K562 (cell line): ENCODE measurements at regions not wholly inside any gene's neighbourhood (a gene's known extent, or its start where the extent isn't known, plus 50 kb on each side); places are given as distances from the start of the nearest gene placed in this dataset.

Source experiments
- MAZ ChIP-seq, 2 experiments: fragments of 450-650 bp in 1 of 2; sonication (generic) in 1 of 2; formaldehyde crosslinking; IDR thresholded peaks in 1 of 2; conservative IDR thresholded peaks in 1 of 2; 2 replicates each; pipeline versions ENCODE4 v1.4.0 to v1.5.0; 2020; ENCODE audit warnings: mild to moderate bottlenecking in 1 of 2, missing genetic modification reagents in 1 of 2
- MCM5 ChIP-seq: fragments of 450-650 bp; IDR thresholded peaks from 2 replicates; pipeline ENCODE4 v1.6.1; 2016; ENCODE audit warnings: low read depth
- PRPF4 ChIP-seq: fragments of 200-400 bp; formaldehyde crosslinking; IDR thresholded peaks from one replicate; pipeline ENCODE4 v1.6.1; 2017; ENCODE audit warnings: low read length, low read depth, mild to moderate bottlenecking; ENCODE audit not compliant: insufficient read depth, poor library complexity, severe bottlenecking
- PURB ChIP-seq: sonication (generic); formaldehyde crosslinking; IDR thresholded peaks from 2 replicates; pipeline ENCODE4 v1.9.0; 2021; ENCODE audit warnings: low read depth, mild to moderate bottlenecking, missing genetic modification reagents
- PYGO2 ChIP-seq: fragments of 450-650 bp; IDR thresholded peaks from 2 replicates; pipeline ENCODE4 v1.6.1; 2016; ENCODE audit warnings: mild to moderate bottlenecking, missing genetic modification characterization, moderate library complexity, missing compliant biosample characterization
- SMAD1 ChIP-seq: fragments of 150-350 bp; IDR thresholded peaks from 2 replicates; pipeline ENCODE4 v1.6.1; 2014; ENCODE audit warnings: low read length, low read depth; ENCODE audit not compliant: partially characterized antibody
- U2AF2 ChIP-seq: fragments of 200-400 bp; formaldehyde crosslinking; optimal IDR thresholded peaks from 2 replicates; pipeline ENCODE3; 2017; ENCODE audit warnings: low read depth, mild to moderate bottlenecking, low read length
- ZKSCAN3 ChIP-seq: fragments of 250-450 bp; sonication (Bioruptor Pico); IDR thresholded peaks from 2 replicates; pipeline ENCODE4 v1.4.0; 2020
- TF ChIP-seq, protein P1 (sequence below): sonication (generic); formaldehyde crosslinking; IDR thresholded peaks from 2 replicates; pipeline ENCODE4 v1.8.0; 2023; ENCODE audit warnings: mild to moderate bottlenecking, missing genetic modification reagents
- TF ChIP-seq, protein P2 (sequence below): sonication (generic); formaldehyde crosslinking; IDR thresholded peaks from 2 replicates; pipeline ENCODE4 v1.8.1; 2022; ENCODE audit warnings: missing genetic modification reagents
- TF ChIP-seq, protein P3 (sequence below): fragments of 250-450 bp; sonication (Bioruptor Pico); IDR thresholded peaks from 2 replicates; pipeline ENCODE4 v1.5.0; 2021
- TF ChIP-seq, protein P4 (sequence below): fragments of 150-350 bp; IDR thresholded peaks from 2 replicates; pipeline ENCODE4 v1.6.1; 2014; ENCODE audit warnings: low read depth, mild to moderate bottlenecking, low read length, borderline replicate concordance
- TF ChIP-seq, protein P5 (sequence below): IDR thresholded peaks from 2 replicates; pipeline ENCODE4 v1.6.1; 2011; ENCODE audit not compliant: insufficient read length; ENCODE audit errors: extremely low read depth
- TF ChIP-seq, protein P6 (sequence below): IDR thresholded peaks from 2 replicates; pipeline ENCODE4 v1.6.1; 2014; ENCODE audit warnings: antibody characterized with exemption

DNA sequence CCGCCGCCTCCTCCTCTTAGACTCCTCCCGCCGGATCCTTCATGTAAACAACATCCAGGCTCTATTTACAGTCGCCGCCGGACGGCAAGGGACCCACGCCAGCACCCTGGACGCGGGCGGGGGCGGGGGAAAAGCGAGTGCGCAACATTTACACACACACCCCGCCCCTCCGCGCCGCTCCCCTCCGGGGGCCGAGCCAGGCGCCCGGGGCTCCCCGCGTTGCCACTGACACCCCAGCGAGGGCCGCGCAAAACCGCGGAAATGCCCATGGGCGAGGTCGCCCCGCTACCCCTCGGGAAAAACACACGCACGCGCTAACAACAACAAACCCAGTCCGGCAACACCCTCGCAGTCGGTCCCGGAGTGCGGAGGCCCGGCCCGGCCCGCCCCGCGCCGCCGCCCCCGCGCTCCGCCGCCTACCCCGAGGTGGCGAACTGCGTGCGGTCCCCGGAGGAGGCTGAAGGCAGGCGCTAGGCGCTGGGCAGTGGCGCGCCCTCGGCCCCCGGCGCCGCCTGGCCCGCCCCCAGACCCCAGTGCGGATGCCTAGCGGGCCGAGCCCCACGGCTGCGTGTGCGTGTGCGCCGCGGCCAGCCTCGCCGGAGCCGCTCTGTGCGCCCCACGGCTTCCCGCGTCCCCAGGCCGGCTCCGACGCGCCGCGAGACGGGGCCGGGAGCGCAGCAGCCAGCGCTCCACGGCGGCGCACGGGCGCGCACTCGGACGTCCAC, 81.1 kb upstream of the AK4 start (continued):
- TF ChIP-seq, protein P1, sequence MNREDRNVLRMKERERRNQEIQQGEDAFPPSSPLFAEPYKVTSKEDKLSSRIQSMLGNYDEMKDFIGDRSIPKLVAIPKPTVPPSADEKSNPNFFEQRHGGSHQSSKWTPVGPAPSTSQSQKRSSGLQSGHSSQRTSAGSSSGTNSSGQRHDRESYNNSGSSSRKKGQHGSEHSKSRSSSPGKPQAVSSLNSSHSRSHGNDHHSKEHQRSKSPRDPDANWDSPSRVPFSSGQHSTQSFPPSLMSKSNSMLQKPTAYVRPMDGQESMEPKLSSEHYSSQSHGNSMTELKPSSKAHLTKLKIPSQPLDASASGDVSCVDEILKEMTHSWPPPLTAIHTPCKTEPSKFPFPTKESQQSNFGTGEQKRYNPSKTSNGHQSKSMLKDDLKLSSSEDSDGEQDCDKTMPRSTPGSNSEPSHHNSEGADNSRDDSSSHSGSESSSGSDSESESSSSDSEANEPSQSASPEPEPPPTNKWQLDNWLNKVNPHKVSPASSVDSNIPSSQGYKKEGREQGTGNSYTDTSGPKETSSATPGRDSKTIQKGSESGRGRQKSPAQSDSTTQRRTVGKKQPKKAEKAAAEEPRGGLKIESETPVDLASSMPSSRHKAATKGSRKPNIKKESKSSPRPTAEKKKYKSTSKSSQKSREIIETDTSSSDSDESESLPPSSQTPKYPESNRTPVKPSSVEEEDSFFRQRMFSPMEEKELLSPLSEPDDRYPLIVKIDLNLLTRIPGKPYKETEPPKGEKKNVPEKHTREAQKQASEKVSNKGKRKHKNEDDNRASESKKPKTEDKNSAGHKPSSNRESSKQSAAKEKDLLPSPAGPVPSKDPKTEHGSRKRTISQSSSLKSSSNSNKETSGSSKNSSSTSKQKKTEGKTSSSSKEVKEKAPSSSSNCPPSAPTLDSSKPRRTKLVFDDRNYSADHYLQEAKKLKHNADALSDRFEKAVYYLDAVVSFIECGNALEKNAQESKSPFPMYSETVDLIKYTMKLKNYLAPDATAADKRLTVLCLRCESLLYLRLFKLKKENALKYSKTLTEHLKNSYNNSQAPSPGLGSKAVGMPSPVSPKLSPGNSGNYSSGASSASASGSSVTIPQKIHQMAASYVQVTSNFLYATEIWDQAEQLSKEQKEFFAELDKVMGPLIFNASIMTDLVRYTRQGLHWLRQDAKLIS (CRISPR knock-in tag): no peak
- TF ChIP-seq ZKSCAN3 (CRISPR knock-in tag) (no peak), PYGO2 (tag) (no peak), MCM5 (no peak), SMAD1 (no peak), PURB (CRISPR knock-in tag) (no peak), U2AF2 (no peak), PRPF4 (no peak), MAZ (CRISPR knock-in tag; conservative IDR thresholded peaks at IDR 0.05 in 1 of 2, IDR thresholded peaks at IDR 0.05 in 1 of 2) (peak; percentile 88 to 91)
- TF ChIP-seq, protein P2, sequence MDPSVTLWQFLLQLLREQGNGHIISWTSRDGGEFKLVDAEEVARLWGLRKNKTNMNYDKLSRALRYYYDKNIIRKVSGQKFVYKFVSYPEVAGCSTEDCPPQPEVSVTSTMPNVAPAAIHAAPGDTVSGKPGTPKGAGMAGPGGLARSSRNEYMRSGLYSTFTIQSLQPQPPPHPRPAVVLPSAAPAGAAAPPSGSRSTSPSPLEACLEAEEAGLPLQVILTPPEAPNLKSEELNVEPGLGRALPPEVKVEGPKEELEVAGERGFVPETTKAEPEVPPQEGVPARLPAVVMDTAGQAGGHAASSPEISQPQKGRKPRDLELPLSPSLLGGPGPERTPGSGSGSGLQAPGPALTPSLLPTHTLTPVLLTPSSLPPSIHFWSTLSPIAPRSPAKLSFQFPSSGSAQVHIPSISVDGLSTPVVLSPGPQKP (CRISPR knock-in tag): no peak
- TF ChIP-seq, protein P3, sequence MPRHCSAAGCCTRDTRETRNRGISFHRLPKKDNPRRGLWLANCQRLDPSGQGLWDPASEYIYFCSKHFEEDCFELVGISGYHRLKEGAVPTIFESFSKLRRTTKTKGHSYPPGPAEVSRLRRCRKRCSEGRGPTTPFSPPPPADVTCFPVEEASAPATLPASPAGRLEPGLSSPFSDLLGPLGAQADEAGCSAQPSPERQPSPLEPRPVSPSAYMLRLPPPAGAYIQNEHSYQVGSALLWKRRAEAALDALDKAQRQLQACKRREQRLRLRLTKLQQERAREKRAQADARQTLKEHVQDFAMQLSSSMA (CRISPR knock-in tag): no peak
- TF ChIP-seq, protein P4, sequence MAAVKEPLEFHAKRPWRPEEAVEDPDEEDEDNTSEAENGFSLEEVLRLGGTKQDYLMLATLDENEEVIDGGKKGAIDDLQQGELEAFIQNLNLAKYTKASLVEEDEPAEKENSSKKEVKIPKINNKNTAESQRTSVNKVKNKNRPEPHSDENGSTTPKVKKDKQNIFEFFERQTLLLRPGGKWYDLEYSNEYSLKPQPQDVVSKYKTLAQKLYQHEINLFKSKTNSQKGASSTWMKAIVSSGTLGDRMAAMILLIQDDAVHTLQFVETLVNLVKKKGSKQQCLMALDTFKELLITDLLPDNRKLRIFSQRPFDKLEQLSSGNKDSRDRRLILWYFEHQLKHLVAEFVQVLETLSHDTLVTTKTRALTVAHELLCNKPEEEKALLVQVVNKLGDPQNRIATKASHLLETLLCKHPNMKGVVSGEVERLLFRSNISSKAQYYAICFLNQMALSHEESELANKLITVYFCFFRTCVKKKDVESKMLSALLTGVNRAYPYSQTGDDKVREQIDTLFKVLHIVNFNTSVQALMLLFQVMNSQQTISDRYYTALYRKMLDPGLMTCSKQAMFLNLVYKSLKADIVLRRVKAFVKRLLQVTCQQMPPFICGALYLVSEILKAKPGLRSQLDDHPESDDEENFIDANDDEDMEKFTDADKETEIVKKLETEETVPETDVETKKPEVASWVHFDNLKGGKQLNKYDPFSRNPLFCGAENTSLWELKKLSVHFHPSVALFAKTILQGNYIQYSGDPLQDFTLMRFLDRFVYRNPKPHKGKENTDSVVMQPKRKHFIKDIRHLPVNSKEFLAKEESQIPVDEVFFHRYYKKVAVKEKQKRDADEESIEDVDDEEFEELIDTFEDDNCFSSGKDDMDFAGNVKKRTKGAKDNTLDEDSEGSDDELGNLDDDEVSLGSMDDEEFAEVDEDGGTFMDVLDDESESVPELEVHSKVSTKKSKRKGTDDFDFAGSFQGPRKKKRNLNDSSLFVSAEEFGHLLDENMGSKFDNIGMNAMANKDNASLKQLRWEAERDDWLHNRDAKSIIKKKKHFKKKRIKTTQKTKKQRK: no peak
- TF ChIP-seq, protein P5, sequence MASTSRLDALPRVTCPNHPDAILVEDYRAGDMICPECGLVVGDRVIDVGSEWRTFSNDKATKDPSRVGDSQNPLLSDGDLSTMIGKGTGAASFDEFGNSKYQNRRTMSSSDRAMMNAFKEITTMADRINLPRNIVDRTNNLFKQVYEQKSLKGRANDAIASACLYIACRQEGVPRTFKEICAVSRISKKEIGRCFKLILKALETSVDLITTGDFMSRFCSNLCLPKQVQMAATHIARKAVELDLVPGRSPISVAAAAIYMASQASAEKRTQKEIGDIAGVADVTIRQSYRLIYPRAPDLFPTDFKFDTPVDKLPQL: no peak
- TF ChIP-seq, protein P6, sequence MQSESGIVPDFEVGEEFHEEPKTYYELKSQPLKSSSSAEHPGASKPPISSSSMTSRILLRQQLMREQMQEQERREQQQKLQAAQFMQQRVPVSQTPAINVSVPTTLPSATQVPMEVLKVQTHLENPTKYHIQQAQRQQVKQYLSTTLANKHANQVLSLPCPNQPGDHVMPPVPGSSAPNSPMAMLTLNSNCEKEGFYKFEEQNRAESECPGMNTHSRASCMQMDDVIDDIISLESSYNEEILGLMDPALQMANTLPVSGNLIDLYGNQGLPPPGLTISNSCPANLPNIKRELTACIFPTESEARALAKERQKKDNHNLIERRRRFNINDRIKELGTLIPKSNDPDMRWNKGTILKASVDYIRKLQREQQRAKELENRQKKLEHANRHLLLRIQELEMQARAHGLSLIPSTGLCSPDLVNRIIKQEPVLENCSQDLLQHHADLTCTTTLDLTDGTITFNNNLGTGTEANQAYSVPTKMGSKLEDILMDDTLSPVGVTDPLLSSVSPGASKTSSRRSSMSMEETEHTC: no peak
